ENCODE measurements at regions not wholly inside any gene's neighbourhood (a gene's known extent, or its start where the extent isn't known, plus 50 kb on each side); places are given as distances from the start of the nearest gene placed in this dataset.

DNA sequence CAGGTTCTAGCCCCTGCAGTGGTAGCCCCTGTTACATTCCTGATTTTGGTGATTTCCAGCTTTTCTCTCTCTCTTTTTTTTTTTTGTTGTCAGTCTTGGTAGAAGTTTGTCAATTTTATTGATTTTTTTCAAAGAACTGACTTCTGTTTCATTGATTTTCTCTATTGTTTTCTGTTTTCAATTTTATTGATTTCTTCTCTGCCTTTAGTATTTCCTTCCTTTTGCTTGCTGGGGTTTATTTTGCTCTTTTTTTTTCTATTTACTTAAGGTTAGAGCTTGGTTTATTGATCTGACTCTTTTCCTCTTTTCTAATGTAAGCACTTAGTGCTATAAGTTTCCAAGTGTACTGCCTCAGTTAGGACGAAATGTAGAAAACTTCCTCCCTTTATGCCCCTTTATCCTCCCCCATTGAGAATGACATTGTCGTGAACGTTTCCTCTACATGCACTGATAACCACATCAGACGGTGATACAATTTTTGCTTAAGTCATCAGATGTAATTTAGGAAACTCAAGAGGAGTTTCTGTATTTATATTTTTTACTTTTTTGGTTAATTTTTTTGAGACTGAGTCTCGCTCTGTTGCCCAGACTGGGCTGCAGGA is 81.1 kb upstream of the HS6ST1 start:
- H3K27ac ChIP-seq, result no peak overlapping the region
- H3K79me2 ChIP-seq (ENCODE audit: low read depth), result no peaks in the 10 kb centered on the region
- BruUV-seq (replicated peaks), result no TSS peak
- TF ChIP-seq, protein P1, sequence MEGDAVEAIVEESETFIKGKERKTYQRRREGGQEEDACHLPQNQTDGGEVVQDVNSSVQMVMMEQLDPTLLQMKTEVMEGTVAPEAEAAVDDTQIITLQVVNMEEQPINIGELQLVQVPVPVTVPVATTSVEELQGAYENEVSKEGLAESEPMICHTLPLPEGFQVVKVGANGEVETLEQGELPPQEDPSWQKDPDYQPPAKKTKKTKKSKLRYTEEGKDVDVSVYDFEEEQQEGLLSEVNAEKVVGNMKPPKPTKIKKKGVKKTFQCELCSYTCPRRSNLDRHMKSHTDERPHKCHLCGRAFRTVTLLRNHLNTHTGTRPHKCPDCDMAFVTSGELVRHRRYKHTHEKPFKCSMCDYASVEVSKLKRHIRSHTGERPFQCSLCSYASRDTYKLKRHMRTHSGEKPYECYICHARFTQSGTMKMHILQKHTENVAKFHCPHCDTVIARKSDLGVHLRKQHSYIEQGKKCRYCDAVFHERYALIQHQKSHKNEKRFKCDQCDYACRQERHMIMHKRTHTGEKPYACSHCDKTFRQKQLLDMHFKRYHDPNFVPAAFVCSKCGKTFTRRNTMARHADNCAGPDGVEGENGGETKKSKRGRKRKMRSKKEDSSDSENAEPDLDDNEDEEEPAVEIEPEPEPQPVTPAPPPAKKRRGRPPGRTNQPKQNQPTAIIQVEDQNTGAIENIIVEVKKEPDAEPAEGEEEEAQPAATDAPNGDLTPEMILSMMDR (conservative IDR thresholded peaks at IDR 0.05), result no peak
- TF ChIP-seq EZH2 (IDR thresholded peaks at IDR 0.05; ENCODE audit: low read depth), result no peak
- H3K9me2 ChIP-seq (ENCODE audit: insufficient read depth), result no peaks in the 10 kb centered on the region
- no peak overlapping the region for H3K4me2 ChIP-seq
- no peak for DNase-seq
- intact Hi-C loops (cut with micrococcal nuclease; ENCODE audit: unreplicated experiment), result loop anchor here (5.0 kb wide), 1 partner anchor 77 kb away; no protein-coding TSS in a partner anchor
- H3K36me3 ChIP-seq (ENCODE audit: low read depth), result no peaks in the 10 kb centered on the region
- ChIA-PET POLR2A (ENCODE audit: unreplicated experiment) (no interaction called here), CTCF (no interaction called here)
- H3K4me3 ChIP-seq, result no peak overlapping the region
- peaks cover 15% of the 10 kb centered on the region for H3F3A ChIP-seq (ENCODE audit: insufficient read depth, low read depth)
- H3K9me3 ChIP-seq (ENCODE audit: insufficient read depth, low read depth), result no peaks in the 10 kb centered on the region
- H2AFZ ChIP-seq, result no peak overlapping the region
- H3K4me1 ChIP-seq (replicated peaks; ENCODE audit: insufficient read depth), result peaks cover 24% of the 10 kb centered on the region
- no peaks in the 10 kb centered on the region for H3K27me3 ChIP-seq (ENCODE audit: insufficient read depth, low read depth)
- H4K20me1 ChIP-seq (ENCODE audit: insufficient read depth), result no peaks in the 10 kb centered on the region

DNA sequence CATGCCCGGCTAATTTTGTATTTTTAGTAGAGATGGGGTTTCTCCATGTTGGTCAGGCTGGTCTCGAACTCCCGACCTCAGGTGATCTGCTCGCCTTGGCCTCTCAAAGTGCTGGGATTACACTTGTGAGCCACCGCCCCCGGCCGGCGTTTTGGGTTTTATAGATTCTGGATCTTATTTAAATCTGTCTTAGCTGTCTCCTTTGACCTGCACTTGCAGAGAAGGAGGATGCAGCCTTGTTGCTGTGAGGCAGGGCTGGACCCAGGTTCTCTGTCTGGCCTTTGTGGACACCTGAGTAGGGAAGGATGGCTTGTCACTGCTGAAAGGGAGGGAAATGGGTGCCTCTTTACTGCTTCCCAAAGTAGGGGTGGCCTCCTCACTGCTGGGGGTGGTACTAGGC is 83.0 kb upstream of the HS6ST1 start:
- Histone ChIP-seq H3K79me2 (ENCODE audit: low read depth) (no peaks in the 10 kb centered on the region), H3K4me1 (replicated peaks; ENCODE audit: insufficient read depth) (peaks cover 10% of the 10 kb centered on the region; the same call in 1 of the 2 replicates), H3K27me3 (ENCODE audit: insufficient read depth, low read depth) (no peaks in the 10 kb centered on the region), H3K4me3 (no peak overlapping the region), H3K27ac (no peak overlapping the region), H3K9me3 (ENCODE audit: insufficient read depth, low read depth) (no peaks in the 10 kb centered on the region), H3K36me3 (ENCODE audit: low read depth) (no peaks in the 10 kb centered on the region), H3F3A (ENCODE audit: insufficient read depth, low read depth) (peaks cover 6% of the 10 kb centered on the region; the same call in 1 of the 2 replicates), H2AFZ (no peak overlapping the region), H3K4me2 (no peak overlapping the region), H3K9me2 (ENCODE audit: insufficient read depth) (no peaks in the 10 kb centered on the region), H4K20me1 (ENCODE audit: insufficient read depth) (no peaks in the 10 kb centered on the region)
- TF ChIP-seq EZH2 (IDR thresholded peaks at IDR 0.05; ENCODE audit: low read depth), result no peak
- TF ChIP-seq, protein P1 (conservative IDR thresholded peaks at IDR 0.05), result no peak
- CTCF ChIA-PET, result no interaction called here
- no peak for DNase-seq
- intact Hi-C loops (cut with micrococcal nuclease; ENCODE audit: unreplicated experiment), result no loop called here
- POLR2A ChIA-PET (ENCODE audit: unreplicated experiment), result no interaction called here
- BruUV-seq (replicated peaks), result no TSS peak

DNA sequence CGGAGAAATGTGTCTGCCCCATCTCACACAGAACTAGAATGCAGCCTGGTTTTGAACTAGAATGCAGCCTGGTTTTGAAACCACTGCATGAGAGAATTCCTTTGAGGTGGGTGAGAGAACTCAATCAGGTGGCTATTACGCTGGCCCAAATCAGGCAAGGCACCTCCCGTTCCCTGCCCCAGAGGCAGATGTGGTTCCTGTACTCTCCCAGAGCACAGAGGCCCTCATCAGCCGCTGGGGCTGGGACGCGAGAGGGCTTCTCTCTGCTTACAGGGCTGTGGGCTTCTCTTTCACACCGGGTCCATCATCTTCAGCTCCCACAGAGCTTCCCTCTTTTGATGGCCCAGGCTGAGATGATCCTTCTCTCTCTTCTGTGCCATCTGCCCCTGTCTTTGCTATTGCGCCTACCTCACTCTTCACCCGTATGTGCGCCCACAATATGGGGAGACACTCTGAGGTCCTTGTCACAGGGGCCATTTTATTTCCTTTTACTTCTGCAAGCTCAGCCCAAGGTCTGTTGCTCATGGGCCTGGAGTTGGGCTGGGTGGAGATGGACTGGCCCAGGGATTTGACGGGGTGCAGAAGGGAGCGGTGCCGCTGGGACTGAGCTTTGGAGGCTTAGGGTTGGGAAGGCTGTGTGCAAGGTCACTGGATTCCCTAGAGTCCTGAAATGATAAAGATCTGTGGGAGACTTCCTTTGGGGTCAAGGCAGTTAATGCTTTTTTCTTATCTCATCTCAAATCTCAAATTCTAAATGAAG is 84.4 kb upstream of the HS6ST1 start:
- BruUV-seq (replicated peaks), result no TSS peak
- Histone ChIP-seq H3K9me2 (ENCODE audit: insufficient read depth) (no peaks in the 10 kb centered on the region), H3K9me3 (ENCODE audit: insufficient read depth, low read depth) (no peaks in the 10 kb centered on the region), H3F3A (ENCODE audit: insufficient read depth, low read depth) (no peaks in the 10 kb centered on the region), H4K20me1 (ENCODE audit: insufficient read depth) (no peaks in the 10 kb centered on the region), H3K79me2 (ENCODE audit: low read depth) (no peaks in the 10 kb centered on the region), H3K4me2 (no peak overlapping the region), H3K27me3 (ENCODE audit: insufficient read depth, low read depth) (no peaks in the 10 kb centered on the region), H3K4me1 (replicated peaks; ENCODE audit: insufficient read depth) (no peaks in the 10 kb centered on the region), H3K27ac (no peak overlapping the region), H3K36me3 (ENCODE audit: low read depth) (no peaks in the 10 kb centered on the region), H2AFZ (no peak overlapping the region), H3K4me3 (no peak overlapping the region)
- POLR2A ChIA-PET (ENCODE audit: unreplicated experiment), result no interaction called here
- no peak for TF ChIP-seq EZH2 (IDR thresholded peaks at IDR 0.05; ENCODE audit: low read depth)
- TF ChIP-seq, protein P1 (conservative IDR thresholded peaks at IDR 0.05), result no peak
- intact Hi-C loops (cut with micrococcal nuclease; ENCODE audit: unreplicated experiment), result no loop called here
- DNase-seq, result no peak
- CTCF ChIA-PET, result no interaction called here
